Activated CD4-positive, alpha-beta T cell treated with anti-CD3 and anti-CD28 coated beads, Interleukin-2, amount 50 U/mL, for 24 hours (primary cell): ENCODE measurements at regions not wholly inside any gene's neighbourhood (a gene's known extent, or its start where the extent isn't known, plus 50 kb on each side); places are given as distances from the start of the nearest gene placed in this dataset.
"Not testable (repeated sequence)": the region's sequence is repeated elsewhere in the genome, so short reads cannot be mapped to it uniquely, and the experiment has no call there.

Source experiments
- DNase-seq, 2 donors: peaks; one replicate each; pipeline ENCODE4 v3.0.0-alpha.2; 2020; ENCODE audit warnings: low read depth in 1 of 2, low spot score in 1 of 2

- DNase-seq = no peak
Measured at GRCh38 chr14:49250109-49250508, 336.1 kb downstream of the RPS29 start.

DNA sequence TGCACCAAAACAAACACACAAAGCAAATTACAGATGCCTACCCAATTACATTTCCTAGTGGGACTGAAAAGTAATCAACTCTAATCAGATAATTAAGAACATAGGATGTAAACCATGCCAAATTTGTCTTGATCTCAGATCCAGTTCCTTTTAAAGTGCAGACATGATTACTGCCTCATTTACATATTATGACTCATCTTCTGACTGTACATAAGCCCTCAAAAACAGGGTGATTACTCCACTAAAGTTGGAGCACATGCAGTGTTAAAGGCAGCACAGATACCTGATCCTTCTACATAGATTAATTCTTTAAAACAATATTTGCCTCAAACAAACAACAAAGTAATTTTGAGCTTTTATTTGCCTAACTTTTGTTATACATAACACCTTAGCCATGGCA lies 337.2 kb downstream of the RPS29 start:
- DNase-seq = no peak

DNA sequence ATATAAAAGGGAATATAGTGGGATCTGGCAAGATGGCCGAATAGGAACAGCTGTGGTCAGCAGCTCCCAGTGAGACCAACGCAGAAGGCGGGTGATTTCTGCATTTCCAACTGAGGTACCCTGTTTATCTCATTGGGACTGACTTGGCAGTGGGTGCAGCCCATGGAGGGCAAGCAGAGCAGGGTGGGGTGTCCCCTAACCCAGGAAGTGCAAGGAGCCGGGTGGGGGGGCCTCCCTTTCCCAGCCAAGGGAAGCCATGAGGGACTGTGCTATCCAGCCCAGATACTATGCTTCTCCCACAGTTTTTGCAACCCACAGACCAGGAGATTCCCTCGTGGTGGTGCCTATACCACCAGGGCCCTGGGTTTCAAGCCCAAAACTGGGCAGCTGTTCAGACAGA lies 342.4 kb downstream of the RPS29 start:
- DNase-seq = not testable (repeated sequence)

GRCh38 chr14:49240383-49240782 lies 345.8 kb downstream of the RPS29 start:
- no peak for DNase-seq

- DNase-seq = no peak
Measured at GRCh38 chr14:49228552-49228951, 357.6 kb downstream of the RPS29 start.

DNA sequence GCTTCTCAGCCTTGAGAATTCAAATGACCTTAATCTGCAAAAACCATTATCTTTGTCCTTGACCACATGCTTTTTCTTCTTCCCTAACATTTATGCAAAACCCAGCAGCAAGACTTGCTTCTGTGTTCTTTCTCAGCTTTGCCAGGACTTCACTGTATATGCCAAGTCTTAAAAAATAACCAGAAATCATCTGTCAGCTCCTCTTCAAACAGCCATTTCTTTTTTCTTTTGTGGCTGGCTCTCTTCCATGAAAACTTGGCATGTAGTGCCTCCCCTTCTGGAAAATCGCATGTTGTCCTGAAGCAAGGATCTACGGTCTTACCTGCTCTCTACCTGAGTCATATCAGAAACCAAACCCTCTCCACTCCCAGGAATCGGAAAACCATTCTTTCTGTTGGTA lies 364.9 kb downstream of the RPS29 start:
- no peak for DNase-seq

- DNase-seq = no peak
Measured at GRCh38 chr14:49220492-49220891, 365.7 kb downstream of the RPS29 start.

- DNase-seq = no peak
Measured at GRCh38 chr14:49218436-49219092, 367.6 kb downstream of the RPS29 start.

DNA sequence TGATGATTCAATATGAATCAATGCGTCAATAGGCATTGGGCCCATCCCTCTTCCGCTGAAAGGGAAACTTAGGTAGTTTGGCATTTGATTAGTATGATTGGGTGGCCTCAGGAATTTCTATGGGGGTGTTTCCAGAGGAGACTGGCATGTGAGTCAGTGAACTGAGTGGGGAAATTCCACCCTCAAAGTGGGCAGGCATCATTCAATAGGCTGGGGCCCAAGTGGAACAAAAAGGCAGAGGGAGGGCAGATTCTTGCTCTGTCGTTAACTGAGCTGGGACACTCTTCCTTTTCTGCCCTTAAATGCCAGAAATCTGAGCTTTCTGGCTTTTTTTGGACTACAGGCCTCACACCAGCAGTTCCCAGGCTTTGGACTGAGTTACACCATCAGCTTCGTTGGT lies 373.5 kb downstream of the RPS29 start:
- DNase-seq = no peak

DNA sequence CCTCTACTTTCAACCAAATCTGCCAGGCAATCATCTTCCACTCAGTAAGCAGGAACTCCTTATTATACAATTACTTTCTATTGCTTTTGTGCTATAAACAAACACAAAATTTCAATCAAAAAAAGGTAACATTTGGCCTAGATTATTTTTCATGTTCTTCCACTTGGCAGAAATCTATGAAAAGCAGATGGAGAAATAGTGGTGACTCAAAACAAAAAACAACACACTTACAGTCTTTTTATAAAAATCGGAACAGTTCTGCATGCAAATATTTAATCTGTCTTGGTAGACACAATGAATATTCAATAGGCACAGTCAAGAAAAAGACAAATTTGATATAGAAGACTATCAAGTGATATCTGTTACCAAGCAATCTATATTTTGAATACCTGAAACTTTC lies 376.8 kb downstream of the RPS29 start:
- no peak for DNase-seq

DNA sequence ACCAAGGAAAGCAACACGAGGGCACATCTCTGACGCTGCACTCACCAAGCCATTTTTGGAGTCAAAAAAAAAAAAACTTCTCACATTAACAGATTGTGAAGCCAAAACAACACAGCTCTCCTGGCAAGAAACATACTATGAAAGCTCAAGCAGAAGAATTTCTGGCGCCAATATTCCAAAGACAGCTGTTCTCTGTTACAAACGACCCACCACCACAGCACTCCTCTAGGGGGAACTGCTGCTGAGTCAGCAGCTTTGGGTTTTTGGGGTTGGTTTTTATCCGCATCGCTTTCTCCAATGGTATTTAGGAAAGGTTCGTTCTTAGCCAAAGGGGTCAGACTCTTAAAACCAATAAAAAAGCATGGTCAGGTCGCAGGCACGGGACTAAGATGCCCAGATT lies 379.4 kb downstream of the RPS29 start:
- no peak for DNase-seq

- no peak for DNase-seq
Measured at GRCh38 chr14:49203676-49204075, 382.5 kb downstream of the RPS29 start.

DNA sequence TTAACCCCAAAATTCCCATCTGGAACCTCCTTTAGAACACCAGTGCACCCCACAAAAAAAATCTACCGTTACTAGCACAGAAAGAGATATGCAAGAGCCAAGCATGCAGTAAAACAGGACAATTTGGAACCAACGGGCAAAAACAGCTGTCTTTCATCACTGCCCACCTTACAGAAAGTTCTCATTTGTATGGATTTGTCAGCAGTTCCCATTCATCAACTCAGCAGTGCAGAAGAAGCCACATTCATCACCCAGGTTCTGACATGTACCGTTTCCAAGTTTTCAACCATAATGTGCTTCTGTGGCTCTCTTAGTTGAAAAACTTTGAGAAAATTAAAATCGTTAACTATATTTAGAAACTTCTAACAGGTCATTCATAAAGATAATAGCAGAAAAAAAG lies 387.0 kb downstream of the RPS29 start:
- DNase-seq = no peak

DNA sequence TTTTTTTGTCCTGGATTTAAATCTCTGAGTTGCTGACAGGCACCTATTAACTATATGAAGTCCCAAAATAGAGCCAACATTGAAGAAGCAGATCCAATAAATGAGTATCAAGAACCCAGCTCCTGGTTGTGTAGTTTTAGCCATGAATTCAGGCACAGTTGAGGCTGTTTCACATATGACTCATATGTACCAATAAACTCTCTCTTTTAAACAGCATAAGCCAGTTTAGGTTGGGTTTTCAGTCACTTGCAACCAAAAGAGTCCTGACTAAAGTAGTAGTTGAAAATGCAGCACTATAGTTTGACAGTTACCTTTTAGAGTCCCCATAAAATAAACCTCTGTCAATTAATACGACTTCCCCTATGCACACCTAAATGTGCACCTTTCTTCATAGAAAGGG lies 389.9 kb downstream of the RPS29 start:
- DNase-seq = no peak

DNA sequence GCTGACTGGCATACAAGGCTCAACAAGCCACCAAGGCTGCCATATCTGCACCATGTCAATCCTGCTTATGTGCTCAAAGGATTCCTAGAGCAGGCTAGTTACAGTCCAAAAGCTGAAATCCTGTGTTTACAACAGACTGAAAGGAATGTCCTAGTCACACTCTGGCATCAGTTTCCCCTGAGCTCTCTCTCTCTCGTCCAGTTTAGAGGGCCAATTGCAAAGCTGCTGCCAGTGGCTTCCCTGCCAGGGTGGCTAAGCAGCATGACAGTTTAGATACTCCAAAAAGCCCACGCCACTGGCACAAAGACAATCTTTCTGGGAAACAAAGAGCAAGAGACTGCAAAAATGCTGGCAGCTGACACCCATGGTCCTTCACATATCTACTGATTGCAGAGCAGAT lies 392.1 kb downstream of the RPS29 start:
- no peak for DNase-seq

GRCh38 chr14:49193332-49194065 lies 392.7 kb downstream of the RPS29 start:
- no peak for DNase-seq

DNA sequence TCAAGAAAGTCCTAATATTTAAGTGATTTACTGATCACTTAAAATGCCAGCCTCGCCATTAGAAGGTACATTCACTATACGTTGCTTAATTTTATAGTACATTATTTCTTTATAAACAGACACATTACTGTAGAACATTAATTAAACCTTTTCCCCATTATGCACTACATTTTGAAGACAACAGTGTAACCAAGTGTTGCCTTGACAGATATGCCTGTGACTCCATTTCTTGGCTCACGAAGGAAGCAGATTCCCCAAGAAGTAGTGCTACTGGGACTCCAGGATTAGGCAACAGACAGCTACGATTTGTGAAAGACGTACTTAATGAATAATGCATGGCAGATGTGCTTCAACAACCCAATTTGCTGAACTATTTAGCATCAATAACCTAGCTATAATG lies 394.8 kb downstream of the RPS29 start:
- no peak for DNase-seq

DNA sequence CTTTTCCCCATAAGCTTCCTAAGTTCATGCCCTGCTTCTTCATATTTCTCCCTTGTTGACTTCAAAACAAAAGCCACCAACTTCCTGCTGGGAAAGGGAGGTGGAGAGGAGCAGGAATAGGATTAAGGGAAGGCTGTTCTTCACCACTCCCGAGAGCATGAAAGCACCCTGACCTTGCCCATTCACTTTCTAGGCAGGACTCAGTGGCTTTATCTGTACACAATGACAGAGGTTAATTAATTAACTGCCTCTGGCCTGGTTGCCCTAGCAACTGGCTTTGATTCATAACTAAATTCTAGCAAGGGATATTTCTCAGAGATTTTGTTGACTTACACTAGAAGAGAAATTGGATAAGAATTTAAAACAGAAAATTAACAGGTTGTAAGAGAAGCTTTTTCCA lies 396.8 kb downstream of the RPS29 start:
- DNase-seq = no peak

DNA sequence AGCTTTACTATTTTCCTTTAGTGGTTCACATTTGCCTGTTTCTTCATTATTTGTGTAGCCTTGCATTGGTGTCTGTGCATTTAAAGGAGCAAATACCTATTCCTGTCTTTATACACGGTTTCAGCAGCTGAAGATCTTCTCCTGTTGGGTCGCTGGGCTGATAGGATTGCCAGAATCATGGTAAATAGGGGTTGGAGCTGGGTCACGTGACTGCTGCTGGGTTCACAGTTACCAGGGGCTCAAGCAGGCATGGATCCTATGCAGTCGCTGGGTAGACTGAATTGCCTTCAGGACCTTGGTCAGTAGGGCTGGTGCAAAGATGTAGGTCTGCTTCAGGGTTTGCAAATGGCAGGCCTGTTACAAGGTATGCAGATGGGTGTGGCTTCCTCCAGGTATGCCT lies 398.4 kb downstream of the RPS29 start:
- DNase-seq = no peak

DNA sequence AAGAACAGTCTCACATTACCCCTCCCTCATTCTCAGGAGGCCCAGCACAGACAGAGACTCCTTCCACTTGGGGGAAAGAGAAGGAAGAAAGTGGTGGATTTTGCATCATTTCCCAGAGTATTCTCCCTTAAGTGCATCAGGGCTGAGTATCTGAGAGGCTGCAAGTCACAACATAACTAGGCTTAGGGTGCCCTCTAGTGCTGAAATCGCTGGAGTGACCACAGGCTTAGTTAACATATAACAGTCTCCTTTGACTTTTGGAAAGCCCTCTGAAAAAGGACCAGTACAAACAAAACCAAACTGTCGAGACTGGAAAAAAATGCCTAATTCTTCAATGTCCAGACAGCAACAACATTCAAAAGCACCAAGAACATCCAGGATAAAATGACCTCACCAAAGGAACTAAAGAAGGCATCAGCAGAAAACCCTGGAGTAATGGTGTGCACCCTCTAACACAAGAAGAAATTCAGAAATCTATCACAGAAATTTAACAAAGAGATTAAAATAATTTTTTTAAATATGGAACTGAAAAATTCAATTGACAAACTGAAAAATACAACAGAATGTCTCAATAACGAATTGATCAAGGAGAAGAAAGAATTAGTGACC lies 412.3 kb downstream of the RPS29 start:
- peak in 1 of 2 donors; percentile 3 for DNase-seq

DNA sequence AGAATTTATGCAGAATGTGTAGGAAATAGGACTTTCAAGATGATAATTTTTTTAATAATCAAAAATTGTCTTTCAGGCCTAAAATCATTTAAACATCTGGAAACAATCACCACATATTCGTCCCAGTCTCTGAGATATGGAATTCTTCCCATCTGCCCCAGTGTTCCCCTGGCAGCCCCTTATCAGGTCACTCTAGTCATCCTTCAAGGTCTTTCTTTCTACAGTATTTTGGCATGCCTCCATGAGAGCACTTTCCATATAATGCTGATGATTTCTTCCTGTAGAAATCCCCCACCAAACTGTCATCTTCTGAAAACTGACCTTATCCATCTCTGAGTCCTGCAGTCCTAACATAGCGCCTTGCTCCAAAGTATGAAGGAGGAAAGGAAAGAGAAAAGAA lies 422.1 kb downstream of the RPS29 start:
- no peak for DNase-seq

GRCh38 chr14:49160983-49161382 lies 425.2 kb downstream of the RPS29 start:
- no peak for DNase-seq

- DNase-seq = no peak
Measured at GRCh38 chr14:49159081-49159480, 427.1 kb downstream of the RPS29 start.
